ENCODE measurements at regions not wholly inside any gene's neighbourhood (a gene's known extent, or its start where the extent isn't known, plus 50 kb on each side); places are given as distances from the start of the nearest gene placed in this dataset.
"Not testable (repeated sequence)": the region's sequence is repeated elsewhere in the genome, so short reads cannot be mapped to it uniquely, and the experiment has no call there.

- DNase-seq (ENCODE audit: insufficient read length, low spot score) (no peak), FAIRE-seq (no peak)
- TF ChIP-seq POLR2A (IDR thresholded peaks at IDR 0.05; ENCODE audit: low read depth, low read length), result no peak
Observed at GRCh38 chr4:187656959-187657358, 338.6 kb upstream of the ZFP42 start.

GRCh38 chr4:187663076-187663475 lies 332.5 kb upstream of the ZFP42 start:
- FAIRE-seq, result no peak

GRCh38 chr4:187664011-187664410 lies 331.6 kb upstream of the ZFP42 start:
- no peak for DNase-seq (ENCODE audit: insufficient read length, low spot score)
- no peak for TF ChIP-seq POLR2A (IDR thresholded peaks at IDR 0.05; ENCODE audit: low read depth, low read length)
- FAIRE-seq, result no peak

More at GRCh38 chr4:187663076-187663475, 332.5 kb upstream of the ZFP42 start:
- no peak for DNase-seq (ENCODE audit: insufficient read length, low spot score)
- TF ChIP-seq POLR2A (IDR thresholded peaks at IDR 0.05; ENCODE audit: low read depth, low read length), result no peak

- DNase-seq (ENCODE audit: insufficient read length, low spot score) (no peak), FAIRE-seq (no peak)
- TF ChIP-seq POLR2A (IDR thresholded peaks at IDR 0.05; ENCODE audit: low read depth, low read length), result no peak
Observed at GRCh38 chr4:187665086-187665485, 330.5 kb upstream of the ZFP42 start.

- no peak for TF ChIP-seq POLR2A (IDR thresholded peaks at IDR 0.05; ENCODE audit: low read depth, low read length)
Observed at GRCh38 chr4:187666034-187666433, 329.5 kb upstream of the ZFP42 start.

GRCh38 chr4:187666697-187667494 lies 328.7 kb upstream of the ZFP42 start:
- no peak for DNase-seq (ENCODE audit: insufficient read length, low spot score)
- no peak for FAIRE-seq
- TF ChIP-seq POLR2A (IDR thresholded peaks at IDR 0.05; ENCODE audit: low read depth, low read length), result no peak

More at GRCh38 chr4:187666034-187666433, 329.5 kb upstream of the ZFP42 start:
- DNase-seq (ENCODE audit: insufficient read length, low spot score) (no peak), FAIRE-seq (no peak)

- no peak for FAIRE-seq
Observed at GRCh38 chr4:187668526-187669082, 327.0 kb upstream of the ZFP42 start.

GRCh38 chr4:187671521-187671920 lies 324.1 kb upstream of the ZFP42 start:
- not testable (repeated sequence) for DNase-seq (ENCODE audit: insufficient read length, low spot score); FAIRE-seq

More at GRCh38 chr4:187668526-187669082, 327.0 kb upstream of the ZFP42 start:
- DNase-seq (ENCODE audit: insufficient read length, low spot score), result no peak
- TF ChIP-seq POLR2A (IDR thresholded peaks at IDR 0.05; ENCODE audit: low read depth, low read length), result no peak

GRCh38 chr4:187671958-187672357 lies 323.6 kb upstream of the ZFP42 start:
- DNase-seq (ENCODE audit: insufficient read length, low spot score); FAIRE-seq: not testable (repeated sequence)

GRCh38 chr4:187672526-187672925 lies 323.0 kb upstream of the ZFP42 start:
- DNase-seq (ENCODE audit: insufficient read length, low spot score); FAIRE-seq: not testable (repeated sequence)

GRCh38 chr4:187679450-187679849 lies 316.1 kb upstream of the ZFP42 start:
- FAIRE-seq, result no peak
- TF ChIP-seq POLR2A (IDR thresholded peaks at IDR 0.05; ENCODE audit: low read depth, low read length), result no peak
- no peak for DNase-seq (ENCODE audit: insufficient read length, low spot score)

GRCh38 chr4:187685247-187685646 lies 310.3 kb upstream of the ZFP42 start:
- FAIRE-seq, result no peak
- no peak for TF ChIP-seq POLR2A (IDR thresholded peaks at IDR 0.05; ENCODE audit: low read depth, low read length)
- DNase-seq (ENCODE audit: insufficient read length, low spot score), result no peak

GRCh38 chr4:187687697-187688096 lies 307.9 kb upstream of the ZFP42 start:
- no peak for DNase-seq (ENCODE audit: insufficient read length, low spot score)
- no peak for TF ChIP-seq POLR2A (IDR thresholded peaks at IDR 0.05; ENCODE audit: low read depth, low read length)
- FAIRE-seq, result no peak

GRCh38 chr4:187692626-187693025 lies 302.9 kb upstream of the ZFP42 start:
- TF ChIP-seq POLR2A (IDR thresholded peaks at IDR 0.05; ENCODE audit: low read depth, low read length), result no peak
- FAIRE-seq (no peak), DNase-seq (ENCODE audit: insufficient read length, low spot score) (no peak)

- not testable (repeated sequence) for DNase-seq (ENCODE audit: insufficient read length, low spot score); FAIRE-seq
Observed at GRCh38 chr4:187695531-187695930, 300.0 kb upstream of the ZFP42 start.
